NCI-H2107 treated with DMSO at 0.1 percent for 48 hours (cell line): ENCODE measurements at regions not wholly inside any gene's neighbourhood (a gene's known extent, or its start where the extent isn't known, plus 50 kb on each side); places are given as distances from the start of the nearest gene placed in this dataset.

ENCODE experiments used
- DNase-seq: peaks from one replicate; lab custom pipeline; 2025; ENCODE audit not compliant: unreplicated experiment; lab: John Stamatoyannopoulos, UW

- no peak for DNase-seq
Observed at GRCh38 chr1:229952670-229953520, 114.1 kb upstream of the GALNT2 start.

GRCh38 chr1:229953736-229954326 lies 113.2 kb upstream of the GALNT2 start:
- DNase-seq: no peak

DNA sequence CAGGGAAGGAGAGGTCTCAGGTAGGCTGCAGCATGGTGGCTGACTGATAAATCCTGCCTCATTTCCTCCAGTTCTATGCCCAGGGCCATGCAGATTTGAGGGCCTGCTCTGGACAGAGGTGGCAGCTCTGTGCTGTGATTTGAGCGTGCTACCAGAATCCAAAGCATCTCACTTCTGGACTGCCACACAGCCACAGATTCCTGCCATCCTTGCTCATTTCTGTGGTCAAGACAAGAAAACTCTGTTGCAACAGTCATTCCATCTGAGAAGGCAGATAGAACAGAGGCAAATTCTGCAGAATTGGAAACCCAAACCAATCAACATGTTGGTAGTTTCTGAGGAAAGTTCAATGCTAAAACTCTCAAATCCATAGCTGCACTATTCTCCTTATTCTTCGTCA lies 102.8 kb upstream of the GALNT2 start:
- no peak for DNase-seq

- no peak for DNase-seq
Observed at GRCh38 chr1:229970714-229971113, 96.3 kb upstream of the GALNT2 start.

GRCh38 chr1:229971141-229971540 lies 95.9 kb upstream of the GALNT2 start:
- no peak for DNase-seq

DNA sequence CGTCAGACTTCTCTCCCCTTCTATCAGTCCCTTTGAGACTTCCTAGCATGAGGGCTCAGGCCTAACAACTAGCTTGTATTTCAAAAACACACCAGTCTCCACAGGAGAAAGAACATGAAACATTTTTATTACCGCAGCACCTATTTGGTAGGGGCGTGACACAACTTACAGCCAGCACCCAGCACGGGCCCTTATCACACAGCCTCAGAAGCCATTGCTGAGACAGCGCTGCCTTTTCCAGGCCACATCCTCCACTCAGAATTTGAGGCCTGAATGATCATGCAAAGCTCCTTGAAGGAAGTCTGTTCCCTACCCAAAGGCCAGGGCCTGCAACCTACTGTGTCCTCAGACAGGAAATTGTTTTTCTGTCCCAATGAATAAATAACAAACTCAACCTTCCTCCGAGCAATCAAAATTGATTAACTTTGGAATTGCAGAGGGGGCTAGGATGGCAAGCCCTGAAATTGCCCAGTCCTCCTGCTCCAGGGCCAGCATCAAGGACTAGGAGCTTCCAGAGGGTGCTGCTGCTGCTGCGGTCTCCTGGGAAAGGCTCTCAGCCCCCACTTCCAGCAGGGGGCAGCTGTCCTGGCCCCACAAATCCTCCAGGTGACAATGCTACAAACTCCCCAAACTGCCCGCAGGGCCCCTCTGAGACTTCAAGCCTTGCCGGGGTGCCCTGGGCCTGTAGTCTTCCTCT lies 94.3 kb upstream of the GALNT2 start:
- DNase-seq: no peak

DNA sequence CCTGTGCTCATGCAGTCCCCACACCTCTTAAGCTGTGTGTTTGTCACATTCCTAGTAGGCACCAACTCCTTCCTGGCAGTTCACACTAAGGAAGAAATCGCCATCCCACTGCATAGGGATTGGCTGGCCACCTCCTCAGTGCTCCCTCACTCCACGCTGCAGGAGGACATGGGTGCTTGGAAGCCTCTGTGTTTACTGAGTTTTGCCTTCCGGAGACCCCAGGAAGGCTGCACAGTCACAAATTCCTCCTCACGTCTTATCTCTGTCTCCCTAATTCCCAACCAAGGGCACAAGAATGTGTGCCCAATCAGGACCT lies 93.8 kb upstream of the GALNT2 start:
- no peak for DNase-seq

- no peak for DNase-seq
Observed at GRCh38 chr1:229975047-229975446, 92.0 kb upstream of the GALNT2 start.

GRCh38 chr1:229980009-229980408 lies 87.0 kb upstream of the GALNT2 start:
- DNase-seq: no peak

GRCh38 chr1:229981736-229982135 lies 85.3 kb upstream of the GALNT2 start:
- DNase-seq: no peak

DNA sequence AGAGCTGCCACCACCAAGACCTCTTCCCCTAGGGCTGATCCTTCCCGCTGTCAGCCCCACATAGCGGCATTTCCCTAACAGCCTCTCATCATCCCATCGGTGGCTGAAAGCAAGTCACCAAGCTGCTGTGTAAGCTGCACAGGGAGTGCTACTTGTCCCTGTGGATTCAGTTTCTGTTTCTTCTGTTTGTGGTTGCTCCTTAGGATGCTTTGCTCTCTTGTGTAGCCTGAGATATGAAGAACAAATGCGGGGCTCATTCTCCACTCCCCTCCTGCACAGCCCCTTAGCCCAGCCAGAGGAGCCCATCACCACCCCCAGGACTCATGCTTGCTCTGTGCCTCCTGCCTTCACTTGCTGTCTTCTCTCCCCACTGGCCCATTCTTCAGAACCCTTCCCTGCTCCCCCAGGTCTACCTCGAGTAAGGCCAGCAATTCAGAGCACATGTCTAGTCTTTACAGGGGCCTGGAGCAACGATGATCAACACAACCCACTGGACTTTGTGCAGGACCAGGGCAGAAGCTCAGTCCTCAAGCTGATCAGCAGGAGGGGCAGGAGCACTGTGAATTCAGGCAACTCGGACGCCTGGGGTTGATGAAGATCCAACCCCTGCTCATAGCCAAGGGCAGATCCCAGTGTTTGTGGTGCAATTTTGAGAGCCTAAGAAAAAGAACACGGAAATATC lies 82.6 kb upstream of the GALNT2 start:
- DNase-seq: no peak

- no peak for DNase-seq
Observed at GRCh38 chr1:229984992-229985612, 81.9 kb upstream of the GALNT2 start.

DNA sequence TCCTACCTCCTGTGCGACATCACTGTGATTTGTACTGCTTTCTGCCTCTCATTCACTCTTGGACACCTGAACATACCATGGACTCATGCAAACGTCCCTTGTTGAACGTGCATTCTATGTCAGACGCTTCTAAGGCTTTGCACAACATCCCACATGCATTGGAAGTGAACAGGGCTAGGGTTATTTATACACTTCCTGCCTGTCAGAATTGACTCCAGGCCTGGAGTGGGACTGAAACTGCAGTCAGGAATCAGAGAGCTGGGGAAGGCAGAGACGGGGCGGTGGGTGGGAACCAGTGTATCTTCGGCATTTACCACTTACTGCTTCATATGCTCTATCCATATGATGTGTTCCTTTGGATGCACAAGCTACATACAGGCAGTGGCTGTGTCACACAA lies 81.4 kb upstream of the GALNT2 start:
- DNase-seq: no peak

DNA sequence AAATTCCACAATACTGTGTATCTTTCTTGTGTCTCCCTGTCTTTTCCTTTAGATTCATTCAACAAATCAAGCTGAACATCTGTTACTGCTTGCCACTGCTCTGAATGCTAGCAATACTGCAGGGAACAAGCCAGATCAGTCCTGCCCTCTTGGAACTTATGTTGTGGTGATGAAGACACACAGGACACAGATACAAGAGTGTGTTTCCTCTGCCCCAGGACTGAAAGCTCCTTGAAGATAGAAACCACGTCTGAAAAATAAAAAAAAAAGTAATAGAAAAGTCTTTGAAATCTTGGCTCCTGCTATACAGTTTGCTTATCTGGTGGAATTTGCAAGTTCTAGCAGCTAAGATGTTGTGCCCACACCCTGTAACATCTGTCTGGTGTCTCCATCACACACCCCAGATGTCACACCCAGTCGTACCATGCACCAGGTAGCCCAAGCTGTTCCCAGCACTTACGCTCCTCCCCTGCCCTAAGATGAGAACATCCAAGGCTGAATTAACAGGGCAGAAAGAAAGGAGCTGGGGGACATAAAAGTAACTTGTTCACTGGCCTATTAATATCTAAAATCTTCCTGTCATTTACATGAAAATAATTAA lies 80.2 kb upstream of the GALNT2 start:
- DNase-seq: no peak

DNA sequence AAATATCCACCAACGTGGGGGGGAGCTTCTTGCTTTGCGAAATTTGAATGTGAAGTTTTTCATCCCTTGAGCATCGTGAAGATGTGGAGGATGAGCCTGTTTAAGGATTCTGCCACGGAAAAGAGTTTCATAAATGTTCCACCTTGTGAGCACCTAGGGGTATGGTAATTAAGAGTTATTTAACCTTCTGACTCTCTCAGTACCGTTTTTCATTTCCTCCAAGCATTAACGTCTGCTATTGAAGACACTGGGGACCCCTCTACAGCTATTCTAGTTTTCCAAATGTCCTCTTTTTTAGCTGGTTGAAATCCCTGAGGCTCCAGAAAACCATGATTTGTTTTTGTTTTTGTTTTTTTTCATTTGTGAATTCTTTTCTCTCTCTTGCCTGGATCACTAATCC lies 79.1 kb upstream of the GALNT2 start:
- DNase-seq: no peak

DNA sequence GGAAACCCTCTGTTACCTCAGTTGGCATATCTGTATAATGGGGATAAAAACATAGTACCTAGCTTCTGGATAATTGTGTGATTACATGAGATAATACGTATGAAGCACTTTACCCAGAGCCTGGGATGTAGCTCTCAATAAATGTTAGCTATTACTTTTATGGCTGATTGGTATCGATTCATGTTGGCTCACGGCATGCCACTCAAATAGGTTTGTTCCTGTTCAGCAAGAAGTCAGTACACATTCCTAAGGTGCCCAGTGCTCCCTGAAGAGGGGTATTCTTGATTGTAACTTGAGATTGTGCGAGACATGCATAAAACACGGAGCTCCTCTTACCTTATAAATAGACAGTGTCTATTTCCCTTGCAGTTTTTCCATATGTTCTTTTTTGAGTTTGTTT lies 78.5 kb upstream of the GALNT2 start:
- DNase-seq: no peak

- no peak for DNase-seq
Observed at GRCh38 chr1:229989591-229990248, 77.3 kb upstream of the GALNT2 start.

- DNase-seq: no peak
Observed at GRCh38 chr1:229990326-229990725, 76.7 kb upstream of the GALNT2 start.

GRCh38 chr1:229991104-229991513 lies 75.9 kb upstream of the GALNT2 start:
- no peak for DNase-seq

GRCh38 chr1:229991724-229992333 lies 75.2 kb upstream of the GALNT2 start:
- DNase-seq: no peak
